ENCODE measurements at regions not wholly inside any gene's neighbourhood (a gene's known extent, or its start where the extent isn't known, plus 50 kb on each side); places are given as distances from the start of the nearest gene placed in this dataset.

- TF ChIP-seq FUBP1 (CRISPR knock-in tag; IDR thresholded peaks at IDR 0.05; ENCODE audit: borderline replicate concordance) = no peak
- TF ChIP-seq ZBTB1 (CRISPR knock-in tag; IDR thresholded peaks at IDR 0.05; ENCODE audit: borderline replicate concordance) = no peak
- TF ChIP-seq CTCF (CRISPR knock-in tag; IDR thresholded peaks at IDR 0.05) = no peak
- TF ChIP-seq E2F5 (CRISPR knock-in tag; conservative IDR thresholded peaks at IDR 0.05) = no peak
- TF ChIP-seq ZBTB26 (CRISPR knock-in tag; IDR thresholded peaks at IDR 0.05; ENCODE audit: borderline replicate concordance) = no peak
- no peak for TF ChIP-seq CEBPB (IDR thresholded peaks at IDR 0.05; ENCODE audit: borderline replicate concordance, low read depth, low read length)
- no peak for TF ChIP-seq SIX4 (CRISPR knock-in tag; IDR thresholded peaks at IDR 0.05)
- TF ChIP-seq PRDM15 (CRISPR knock-in tag; IDR thresholded peaks at IDR 0.05) = no peak
- no peak for TF ChIP-seq NR2C2 (CRISPR knock-in tag; IDR thresholded peaks at IDR 0.05; ENCODE audit: borderline replicate concordance)
- TF ChIP-seq ZNF570 (CRISPR knock-in tag; IDR thresholded peaks at IDR 0.05; ENCODE audit: borderline replicate concordance) = no peak
- TF ChIP-seq SMARCC2 (IDR thresholded peaks at IDR 0.05) = no peak
Observed at GRCh38 chr18:45328811-45329210, 286.5 kb upstream of the SLC14A2 start.
